GM10266 (cell line): ENCODE measurements at regions not wholly inside any gene's neighbourhood (a gene's known extent, or its start where the extent isn't known, plus 50 kb on each side); places are given as distances from the start of the nearest gene placed in this dataset.

Experiments
- DNase-seq: peaks from one replicate; pipeline ENCODE4 v3.0.0; 2012; ENCODE audit errors: extremely low spot score
- TF ChIP-seq, protein P1 (sequence below): IDR thresholded peaks from 2 replicates; pipeline ENCODE4 v1.5.1; 2012; ENCODE audit warnings: mild to moderate bottlenecking, low read depth; ENCODE audit not compliant: control insufficient read depth, insufficient read depth; ENCODE audit errors: missing control alignments

DNA sequence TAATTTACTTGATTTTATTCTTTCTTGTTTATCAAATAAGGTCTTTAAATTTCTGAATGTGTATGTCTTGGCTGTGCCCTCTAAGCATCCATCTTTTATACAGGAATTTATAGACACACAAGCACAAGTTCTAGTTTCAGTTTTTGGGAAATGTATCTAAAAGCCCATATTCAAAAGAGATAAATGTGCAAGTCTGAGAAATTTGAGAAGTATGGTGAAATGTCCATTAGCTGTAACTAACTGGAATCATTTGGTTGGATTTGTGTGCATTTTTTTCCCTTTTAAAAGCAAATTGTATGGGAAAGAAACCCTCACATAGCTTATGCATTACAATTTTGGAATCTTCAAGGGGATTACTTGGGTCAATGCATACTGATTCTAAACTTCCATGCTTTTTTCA lies 532.0 kb downstream of the KLF5 start:
- TF ChIP-seq, protein P1, sequence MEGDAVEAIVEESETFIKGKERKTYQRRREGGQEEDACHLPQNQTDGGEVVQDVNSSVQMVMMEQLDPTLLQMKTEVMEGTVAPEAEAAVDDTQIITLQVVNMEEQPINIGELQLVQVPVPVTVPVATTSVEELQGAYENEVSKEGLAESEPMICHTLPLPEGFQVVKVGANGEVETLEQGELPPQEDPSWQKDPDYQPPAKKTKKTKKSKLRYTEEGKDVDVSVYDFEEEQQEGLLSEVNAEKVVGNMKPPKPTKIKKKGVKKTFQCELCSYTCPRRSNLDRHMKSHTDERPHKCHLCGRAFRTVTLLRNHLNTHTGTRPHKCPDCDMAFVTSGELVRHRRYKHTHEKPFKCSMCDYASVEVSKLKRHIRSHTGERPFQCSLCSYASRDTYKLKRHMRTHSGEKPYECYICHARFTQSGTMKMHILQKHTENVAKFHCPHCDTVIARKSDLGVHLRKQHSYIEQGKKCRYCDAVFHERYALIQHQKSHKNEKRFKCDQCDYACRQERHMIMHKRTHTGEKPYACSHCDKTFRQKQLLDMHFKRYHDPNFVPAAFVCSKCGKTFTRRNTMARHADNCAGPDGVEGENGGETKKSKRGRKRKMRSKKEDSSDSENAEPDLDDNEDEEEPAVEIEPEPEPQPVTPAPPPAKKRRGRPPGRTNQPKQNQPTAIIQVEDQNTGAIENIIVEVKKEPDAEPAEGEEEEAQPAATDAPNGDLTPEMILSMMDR: no peak
- no peak for DNase-seq

DNA sequence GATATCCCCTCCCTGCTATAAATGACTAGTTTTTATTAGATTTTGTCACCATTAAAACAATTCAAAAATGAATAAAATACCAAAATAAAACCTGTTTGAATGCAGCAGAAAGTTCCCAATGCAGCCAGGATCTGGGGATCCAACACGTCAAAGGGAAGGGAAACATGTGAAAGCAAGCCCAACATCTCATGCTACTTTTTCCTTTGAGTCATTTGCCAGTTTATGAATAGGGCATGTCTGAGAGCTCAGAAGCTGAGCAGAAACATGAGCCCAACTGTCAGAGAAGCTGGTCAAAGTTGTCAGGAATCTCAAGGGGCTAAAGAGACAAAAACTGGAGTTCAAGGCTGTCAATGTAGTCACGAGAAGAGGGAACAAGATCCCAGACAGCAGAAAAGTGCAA lies 526.4 kb downstream of the KLF5 start:
- TF ChIP-seq, protein P1: no peak
- DNase-seq: no peak

DNA sequence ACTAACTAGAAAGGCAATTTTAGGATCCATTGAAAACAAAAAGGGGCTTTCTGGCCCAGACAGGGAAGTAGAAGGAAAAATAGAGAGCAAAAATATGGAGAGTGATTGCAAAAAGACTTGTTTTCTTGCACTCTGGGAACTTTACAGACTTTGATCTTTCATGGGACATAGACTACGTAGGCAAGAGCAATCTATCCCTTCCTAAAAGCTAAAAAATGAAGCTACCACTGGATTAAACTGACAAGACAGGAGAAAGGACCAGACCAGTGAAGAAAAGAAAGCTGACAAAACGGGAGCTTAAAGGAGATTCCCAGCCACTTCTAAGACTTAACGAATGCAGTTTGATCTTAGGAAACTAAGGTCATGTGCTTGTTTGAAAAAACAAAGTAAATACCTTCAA lies 524.5 kb downstream of the KLF5 start:
- TF ChIP-seq, protein P1: no peak
- DNase-seq: no peak

DNA sequence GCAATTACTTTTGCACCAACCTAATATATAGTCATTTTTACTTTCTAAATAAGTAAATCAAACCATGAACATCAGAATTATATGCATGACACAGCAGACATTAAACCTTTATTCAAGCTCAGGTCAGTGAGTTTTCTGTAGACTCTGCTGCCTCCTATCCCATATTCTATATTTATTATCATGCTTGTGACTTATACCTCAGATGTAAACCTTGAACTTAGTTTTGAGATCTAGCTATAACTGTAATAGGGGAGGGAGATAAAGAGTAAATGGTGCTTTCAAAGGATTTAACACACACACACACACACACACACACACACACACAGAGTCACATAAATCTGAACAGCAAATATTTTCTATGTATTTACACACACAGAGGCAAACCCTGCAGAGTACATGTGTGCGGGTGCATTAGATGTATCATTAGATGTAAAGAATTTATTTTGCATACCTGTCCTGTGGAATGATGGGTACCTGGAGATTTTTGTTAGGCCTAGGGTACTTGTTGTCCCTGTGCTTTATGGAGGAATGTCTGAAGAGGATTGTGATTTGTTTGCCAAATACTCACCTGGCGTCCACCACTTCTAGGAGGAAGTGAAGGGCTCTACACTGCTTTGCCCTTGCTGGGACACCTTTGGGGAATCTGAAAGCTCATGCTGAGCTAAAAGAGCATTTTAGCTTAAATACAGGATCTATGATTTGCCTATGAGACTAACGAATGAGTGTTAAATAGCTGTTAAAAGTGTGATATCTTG lies 521.9 kb downstream of the KLF5 start:
- TF ChIP-seq, protein P1: no peak
- DNase-seq: no peak

DNA sequence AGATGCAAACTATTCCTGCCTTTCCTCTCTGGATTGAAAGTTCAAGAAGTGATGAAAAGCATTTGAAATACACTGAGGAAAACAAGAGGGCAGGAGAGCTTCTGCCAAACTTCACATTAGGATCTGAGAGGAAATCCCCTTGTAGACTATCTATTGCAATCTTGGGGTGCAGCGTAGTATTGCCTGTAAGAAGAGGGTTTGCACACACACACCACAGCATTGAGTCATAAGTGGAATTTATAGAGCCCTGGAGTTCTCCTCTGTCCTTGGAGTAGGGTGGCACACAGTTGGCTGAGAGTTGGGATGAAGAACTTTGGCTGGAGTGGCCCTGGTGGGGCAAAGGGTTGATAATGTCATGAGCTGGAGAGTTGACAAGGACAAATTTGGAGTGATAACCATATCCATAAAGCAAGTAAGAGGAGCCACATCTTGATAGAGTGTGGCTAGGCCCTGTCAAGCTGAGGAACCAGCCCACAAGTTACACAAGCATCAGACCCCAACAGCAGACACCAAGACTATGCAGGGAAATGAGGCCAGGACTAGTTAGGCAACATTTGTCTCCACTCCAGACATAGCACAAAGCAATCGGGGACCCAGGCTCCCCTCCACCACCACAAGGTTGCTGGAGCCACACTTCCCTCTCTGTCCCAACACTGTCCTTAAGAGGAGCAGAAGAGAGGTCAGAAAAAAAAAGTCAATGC lies 520.9 kb downstream of the KLF5 start:
- no peak for DNase-seq

DNA sequence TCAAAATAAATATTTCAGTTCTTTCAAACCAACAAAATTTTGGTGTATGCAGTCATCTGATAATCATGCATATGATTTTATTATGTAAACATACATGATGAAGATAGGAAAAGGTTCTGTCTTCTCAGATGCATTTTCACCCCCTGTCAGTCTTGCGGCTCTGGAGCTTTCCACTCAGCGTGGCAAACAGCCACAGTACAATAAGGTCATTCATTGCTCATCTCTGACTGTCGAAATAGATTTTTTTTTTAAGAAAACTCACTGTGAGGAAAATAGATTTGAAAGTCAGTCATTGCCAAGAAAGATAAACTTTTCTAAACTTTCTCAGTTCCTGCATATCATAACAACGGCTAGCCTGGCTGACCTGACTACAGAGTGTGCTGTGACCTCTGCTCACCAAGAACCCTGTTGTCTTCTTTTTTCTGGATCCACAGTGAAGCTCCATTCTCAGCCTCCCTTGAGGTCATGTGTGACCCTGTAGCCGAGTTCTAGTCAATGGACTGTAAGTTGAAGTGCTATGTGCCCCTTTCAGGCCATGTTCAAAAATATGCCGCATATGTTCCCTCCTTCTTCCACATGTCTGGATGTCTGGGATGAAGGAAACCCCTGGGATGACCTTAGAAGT lies 519.6 kb downstream of the KLF5 start:
- TF ChIP-seq, protein P1: no peak
- no peak for DNase-seq

More for the DNA sequence above, 520.9 kb downstream of the KLF5 start:
- TF ChIP-seq, protein P1: no peak
